Hematopoietic multipotent progenitor cell treated with erythropoietin and hydrocortisone succinate and interleukin-3 and kit ligand, for 6 days (in vitro differentiated cells): ENCODE measurements at regions not wholly inside any gene's neighbourhood (a gene's known extent, or its start where the extent isn't known, plus 50 kb on each side); places are given as distances from the start of the nearest gene placed in this dataset.

Experiments
- DNase-seq: peaks from one replicate; pipeline ENCODE4 v3.0.0-alpha.2; 2015

DNA sequence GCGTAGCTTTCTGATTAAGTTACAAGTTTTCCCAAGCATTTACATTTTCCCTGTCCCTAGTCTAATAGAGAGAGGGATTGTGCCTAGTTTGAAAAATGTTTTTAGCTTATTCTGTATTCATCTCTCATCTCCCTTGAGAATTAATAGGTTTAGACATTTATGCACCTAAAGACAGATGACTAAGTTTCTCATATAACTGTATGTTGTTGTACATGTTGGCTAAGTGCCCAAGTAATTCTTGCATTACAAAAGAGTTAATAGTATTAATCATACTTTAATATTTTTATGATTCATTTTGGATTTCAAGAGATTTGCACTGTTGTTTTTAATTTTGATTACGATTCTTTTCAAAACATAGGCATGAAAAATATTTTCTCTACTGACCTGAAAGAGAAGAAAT is 109.0 kb upstream of the TBL1XR1 start:
- no peak for DNase-seq

DNA sequence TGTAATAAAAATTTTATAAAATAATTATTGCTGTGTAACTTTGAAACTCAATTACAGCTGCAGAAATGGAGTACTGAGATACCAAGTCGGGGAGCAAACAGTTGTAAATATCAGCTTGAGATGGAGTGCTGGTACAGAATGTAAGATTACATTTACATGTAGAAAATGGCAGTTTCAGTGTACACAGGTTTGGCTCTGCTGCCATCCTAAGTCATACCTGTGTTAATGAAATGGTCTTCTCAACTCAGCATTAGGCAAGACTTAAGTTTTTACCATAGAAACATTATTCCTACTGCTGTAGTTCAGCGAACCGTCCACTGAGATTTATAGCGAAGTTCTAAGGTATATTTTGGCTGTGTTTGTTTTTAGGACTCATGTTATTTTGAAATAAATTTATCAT is 110.1 kb upstream of the TBL1XR1 start:
- DNase-seq = no peak

DNA sequence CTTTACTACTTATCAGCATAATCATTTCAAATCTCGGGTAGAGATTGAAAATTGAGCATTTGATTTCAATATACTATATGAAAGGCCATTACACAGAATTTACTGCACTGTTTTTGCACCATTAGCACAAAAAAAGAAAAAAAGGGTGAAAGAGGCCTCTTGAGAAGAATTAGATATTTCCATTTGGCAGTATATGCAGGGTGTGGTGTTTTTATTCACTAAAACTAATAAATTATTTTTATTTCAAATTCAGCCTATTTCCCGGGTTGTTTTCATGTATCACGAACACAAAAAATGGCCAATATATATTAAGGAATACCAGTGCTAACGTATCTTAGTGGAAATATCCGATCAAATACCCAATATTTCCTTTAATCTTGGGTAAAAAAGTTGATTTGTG is 110.5 kb upstream of the TBL1XR1 start:
- no peak for DNase-seq

DNA sequence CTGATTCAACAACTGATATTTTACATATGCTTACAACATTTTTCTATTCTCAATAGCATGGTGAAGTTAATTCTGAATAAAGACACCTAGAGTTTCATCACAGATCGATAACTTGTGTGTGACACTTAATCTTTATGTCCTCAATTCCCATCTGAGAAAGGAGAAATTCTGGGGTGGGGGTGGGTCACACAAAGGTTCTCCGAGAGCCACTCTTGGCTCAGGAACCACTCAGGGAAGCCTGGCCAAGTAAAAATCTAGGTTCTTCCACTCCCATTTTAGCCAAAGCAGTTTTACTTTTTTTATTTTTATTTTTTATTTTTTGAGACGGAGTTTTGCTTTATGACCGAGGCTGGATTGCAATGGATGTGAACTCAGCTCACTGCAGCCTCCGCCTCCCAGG is 111.0 kb upstream of the TBL1XR1 start:
- no peak for DNase-seq

DNA sequence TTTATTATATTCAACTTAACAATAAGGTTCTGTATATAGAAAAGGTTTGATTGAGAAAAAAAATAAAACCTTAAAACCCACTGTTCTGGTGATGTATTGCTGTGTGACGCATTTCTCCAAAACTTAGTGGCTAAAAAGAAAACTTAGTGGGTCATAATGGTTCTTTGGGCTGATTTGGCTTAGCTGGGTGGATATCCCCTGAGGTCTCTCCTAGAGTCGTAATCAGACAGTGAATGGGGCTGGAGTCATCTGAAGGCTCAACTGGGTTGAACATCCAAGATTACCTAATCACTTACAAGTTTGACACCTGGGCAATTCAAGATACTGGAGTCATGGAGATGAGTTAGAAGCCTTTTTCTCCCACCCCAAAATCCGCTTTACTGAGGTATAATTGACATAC is 111.6 kb upstream of the TBL1XR1 start:
- DNase-seq = no peak

DNA sequence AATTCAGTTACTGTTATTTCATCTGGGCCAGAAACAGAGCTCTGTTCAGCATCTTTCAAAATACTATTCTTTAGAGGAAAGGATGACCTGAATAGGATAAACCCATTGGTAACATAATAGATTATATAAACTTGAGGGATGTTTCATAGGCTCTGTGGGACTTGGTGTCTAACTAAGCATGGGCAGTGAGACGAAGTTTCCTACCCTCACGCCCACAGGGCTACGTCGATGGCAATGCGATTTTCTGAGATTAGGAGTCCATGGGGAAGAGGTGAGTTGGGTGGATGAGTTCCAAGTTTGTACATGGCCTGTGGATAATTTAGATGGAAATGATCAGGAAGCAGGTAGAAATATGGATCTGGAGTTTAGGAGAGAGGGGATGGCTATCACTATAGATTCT is 115.2 kb upstream of the TBL1XR1 start:
- no peak for DNase-seq

DNA sequence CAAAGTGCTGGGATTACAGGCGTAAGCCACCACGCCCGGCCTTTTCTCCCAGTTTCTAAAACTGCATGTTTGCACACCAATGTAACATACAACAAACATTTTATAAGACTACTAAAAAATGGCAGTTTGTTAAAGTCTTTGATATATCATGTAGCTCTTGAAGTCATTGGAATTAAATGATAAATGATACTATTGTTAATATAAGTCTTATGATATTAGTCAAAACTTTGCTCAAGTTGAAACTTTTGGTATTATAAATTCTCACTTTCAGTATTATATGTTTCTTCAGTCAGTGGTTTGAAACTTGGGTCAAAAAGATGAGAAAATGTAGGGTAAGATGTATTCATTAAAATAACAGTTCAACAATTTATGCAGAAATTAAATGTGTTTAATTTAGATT is 117.6 kb upstream of the TBL1XR1 start:
- no peak for DNase-seq

DNA sequence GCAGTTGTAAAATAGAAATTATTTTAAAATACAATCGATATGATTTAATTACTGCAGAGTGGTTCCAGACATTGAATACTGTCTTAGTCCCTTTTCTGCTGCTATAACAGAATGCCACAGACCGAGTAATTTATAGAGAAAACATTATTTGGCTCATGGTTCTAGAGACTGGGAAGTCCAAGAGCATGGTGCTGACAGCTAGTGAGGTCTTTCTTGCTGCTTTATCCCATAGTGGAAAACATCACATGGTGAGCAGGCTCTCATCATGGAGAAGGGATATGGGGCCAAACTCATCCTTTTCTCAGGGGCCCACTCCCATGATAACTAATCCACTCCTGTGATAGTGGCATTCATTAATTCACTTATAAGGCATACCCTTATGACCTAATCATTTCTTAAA is 120.0 kb upstream of the TBL1XR1 start:
- DNase-seq = no peak

DNA sequence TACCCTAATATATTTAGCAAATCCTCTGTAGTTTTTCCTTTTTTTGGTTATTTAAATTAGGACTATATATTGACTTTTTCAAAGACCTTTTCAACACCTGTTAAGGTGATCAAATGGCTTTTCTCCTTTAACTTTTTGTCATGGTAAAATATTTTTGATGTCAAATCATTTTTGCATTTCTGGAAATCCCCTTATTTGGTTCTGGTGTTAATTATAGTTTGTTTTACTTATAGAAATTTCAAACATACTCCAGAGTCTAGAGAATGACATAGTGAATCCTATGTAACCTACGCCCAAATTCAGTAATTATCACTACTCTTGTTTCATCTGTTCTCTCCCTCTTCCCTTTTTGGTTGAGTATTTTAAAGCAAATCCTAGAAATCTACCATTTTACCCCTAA is 121.3 kb upstream of the TBL1XR1 start:
- no peak for DNase-seq

DNA sequence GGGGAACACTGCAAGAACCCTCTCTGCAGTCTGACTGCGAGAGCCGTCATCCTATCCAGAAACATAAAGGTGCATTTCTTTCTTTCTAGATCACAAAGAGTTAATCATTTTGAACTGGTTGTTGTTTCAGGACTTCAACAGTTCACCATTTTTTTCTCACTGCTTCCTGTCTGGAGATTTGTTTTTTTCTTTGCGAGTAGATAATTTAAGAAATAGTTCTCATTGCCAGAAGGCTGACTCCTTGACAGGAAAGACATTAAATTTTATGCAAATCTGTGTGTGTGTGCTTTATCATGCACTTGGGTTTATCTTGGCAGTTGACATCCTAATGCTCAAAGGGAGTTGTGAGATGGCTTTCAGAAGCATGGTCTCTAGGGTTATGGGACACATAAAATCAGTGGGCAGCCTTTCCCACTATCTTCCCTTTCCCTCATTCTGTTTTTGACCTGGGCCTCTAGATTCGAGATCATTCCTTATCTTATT is 123.5 kb upstream of the TBL1XR1 start:
- DNase-seq = no peak

DNA sequence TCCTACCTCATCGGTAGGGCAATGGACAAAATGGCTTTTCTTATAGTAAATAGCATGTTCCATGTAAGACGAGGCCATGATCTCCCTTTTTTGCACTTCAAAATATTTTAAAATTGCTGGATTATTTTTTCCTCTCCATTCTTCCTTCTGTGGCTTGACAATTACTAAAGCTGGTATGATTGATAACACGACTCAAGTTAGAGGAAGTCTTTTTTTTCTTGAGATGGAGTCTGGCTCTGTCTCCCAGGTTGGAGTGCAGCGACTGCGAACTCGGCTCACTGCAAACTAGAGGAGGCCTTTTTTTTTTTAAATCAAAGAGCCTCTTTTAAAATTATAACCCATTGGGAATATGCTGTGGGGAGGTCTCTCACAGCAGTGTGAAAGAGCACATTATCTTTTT is 124.5 kb upstream of the TBL1XR1 start:
- peak; percentile 38 for DNase-seq

DNA sequence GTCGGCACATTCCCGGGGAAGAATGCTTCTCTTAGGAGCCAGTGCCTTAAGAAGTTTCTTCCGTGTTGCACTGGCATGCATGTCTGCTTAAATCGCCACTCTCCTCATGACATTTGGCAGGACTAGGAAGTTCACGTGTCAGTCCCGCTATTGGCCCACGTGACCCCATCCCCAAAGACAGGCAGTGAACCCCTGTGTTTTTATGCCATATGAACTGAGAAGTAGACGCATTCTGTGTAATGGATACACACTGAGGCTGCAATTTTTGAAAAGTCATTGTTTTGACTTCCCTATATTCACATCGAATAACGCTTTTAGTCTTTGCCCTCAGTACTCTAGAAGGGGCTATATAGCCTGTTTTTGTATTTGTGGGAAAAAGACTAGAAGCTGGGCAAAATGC is 125.6 kb upstream of the TBL1XR1 start:
- DNase-seq = no peak

DNA sequence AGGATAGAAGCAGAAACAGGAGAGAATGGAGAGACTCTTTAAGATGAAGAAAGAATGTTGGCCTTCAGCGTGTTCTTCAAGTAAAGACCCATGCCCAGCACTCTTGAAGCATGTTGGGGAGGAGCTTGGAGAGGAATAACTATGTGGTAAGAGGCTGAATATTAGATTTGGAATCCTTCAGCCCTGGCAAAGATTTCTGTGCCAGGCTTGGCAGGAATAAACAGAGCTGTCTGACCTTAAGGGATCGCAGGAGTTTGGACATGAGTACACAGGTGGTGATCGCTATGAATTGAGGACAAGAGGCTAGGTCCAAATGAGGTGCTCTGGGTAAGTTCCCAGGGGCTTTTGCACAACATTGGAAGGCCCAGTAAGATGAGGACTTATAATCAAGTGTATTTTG is 132.6 kb upstream of the TBL1XR1 start:
- DNase-seq = no peak

DNA sequence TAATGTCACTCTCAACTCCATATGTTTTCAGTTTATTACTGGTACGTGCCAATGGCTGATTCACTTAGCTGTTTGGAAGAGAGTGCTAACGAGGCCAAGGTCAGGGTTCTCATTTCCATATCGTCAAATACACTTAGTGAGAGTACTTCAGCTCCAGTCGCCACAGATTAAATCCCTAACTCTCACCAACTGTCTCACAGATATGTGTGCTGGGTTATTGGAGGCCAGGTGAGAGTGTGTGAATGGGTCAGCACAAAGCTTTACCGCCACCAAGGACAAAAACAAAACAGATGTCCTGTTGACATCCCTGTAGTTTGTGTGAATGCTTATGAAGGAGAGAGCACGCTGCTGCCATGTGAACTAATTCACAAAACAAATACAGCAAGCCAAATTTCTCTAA is 133.5 kb upstream of the TBL1XR1 start:
- no peak for DNase-seq

DNA sequence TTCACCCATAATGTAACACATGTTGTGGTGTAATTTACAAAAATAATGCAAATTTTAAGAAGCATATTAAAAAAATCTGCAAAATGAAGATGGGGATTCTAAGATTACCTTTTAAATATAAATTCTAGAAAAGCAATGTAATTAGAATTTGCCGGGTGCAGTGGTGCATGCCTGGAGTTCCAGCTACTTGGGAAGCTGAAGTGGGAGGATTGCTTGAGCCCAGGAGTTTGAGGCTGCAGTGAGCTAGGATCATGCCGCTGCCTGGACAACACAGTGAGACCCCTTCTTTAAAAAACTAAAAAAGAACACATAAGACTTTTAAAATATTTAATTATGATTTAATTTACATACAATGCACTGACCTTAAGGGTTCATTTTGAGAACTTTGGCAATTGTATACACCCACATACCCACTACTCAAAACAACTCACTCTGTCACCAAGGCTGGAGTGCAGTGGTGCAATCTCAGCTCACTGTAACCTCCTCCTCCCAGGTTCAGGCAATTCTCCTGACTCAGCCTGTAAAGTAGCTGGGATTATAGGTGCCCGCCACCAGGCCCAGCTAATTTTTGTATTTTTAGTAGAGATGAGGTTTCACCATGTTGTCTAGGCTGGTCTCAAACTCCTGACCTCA is 134.0 kb upstream of the TBL1XR1 start:
- no peak for DNase-seq

DNA sequence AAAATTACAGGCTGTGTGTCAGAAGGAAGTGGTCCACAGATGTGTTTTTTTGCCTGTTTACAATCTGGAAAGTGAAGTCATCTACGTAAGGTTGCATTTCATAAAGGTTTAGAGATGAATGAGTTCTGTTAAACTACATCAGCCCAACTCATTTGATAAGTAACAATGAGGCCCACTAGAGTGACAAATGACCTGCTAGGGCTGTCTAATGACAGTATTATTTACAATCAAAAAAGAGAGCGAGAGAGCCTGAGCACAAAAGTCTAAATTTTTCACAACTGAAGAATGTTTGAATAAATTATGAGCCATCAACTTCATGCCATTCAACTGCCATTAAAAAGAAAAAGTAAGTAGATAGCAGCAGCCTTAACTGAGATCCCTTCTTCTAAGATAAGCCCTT is 135.7 kb upstream of the TBL1XR1 start:
- peak; percentile 1 for DNase-seq

DNA sequence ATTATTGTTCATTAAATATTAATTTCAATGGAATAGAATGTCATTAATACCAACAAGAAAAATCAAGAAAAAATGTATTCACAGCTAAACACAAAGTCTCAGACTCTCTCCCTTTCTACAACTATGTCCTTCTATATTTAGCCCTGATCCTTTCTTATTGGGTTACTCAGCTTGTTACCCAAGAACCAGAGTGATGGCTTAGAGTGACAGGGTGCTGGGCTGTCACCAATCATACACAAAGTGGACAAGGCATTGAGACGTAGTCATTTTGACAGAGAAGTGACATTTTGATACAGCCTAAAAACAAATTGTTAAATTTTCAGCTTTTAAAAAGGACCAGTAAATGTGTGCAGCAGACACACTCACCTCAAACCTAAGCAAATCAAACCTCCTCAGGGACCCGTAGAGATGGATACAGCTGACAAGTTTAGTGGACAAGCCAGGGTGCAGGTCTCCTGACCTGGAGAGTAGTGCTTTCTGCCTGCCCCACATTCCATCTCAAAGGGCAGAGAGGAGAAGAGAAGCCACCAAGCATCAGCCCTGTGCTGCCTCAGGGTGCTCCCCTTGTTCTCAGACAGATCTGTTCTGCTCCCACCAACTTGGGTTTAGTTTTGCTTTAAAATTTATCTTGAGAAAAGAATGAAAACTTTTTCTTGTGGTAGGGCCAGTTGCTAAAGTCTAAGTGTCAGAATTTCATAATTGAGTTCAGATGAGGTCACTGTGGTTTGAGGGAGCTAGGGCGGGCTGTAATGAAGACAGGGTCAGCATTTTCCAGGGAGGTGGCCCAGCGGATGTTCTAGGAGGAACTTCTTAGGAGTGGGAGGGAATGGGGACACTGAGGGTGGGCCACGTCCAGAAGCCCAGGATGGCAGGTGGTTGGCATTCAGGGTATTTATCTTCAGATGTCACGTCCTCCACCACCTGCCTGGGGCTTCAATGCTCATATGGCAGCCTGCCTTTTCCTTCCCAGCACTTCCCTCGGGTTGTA is 136.5 kb upstream of the TBL1XR1 start:
- DNase-seq = peak; percentile 39

DNA sequence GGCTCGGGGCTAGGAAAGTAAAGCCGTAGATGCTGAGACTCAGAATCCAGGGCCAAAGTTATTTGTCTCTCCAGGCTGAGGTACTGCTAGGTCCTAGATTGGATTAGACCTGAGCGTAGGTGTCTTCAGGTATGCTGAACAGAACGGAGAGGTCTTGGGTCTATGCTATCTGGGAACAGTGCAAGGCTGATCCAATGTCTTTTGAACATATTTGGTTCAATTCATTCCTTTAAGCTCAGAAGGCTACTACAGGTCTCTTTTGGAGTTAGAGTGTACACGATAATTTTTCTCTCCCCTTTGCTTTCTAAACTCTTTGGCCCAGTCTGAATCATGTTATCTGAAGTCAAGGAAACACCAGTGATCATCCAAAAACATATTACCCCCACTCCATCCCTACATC is 137.5 kb upstream of the TBL1XR1 start:
- peak; percentile 0 for DNase-seq

DNA sequence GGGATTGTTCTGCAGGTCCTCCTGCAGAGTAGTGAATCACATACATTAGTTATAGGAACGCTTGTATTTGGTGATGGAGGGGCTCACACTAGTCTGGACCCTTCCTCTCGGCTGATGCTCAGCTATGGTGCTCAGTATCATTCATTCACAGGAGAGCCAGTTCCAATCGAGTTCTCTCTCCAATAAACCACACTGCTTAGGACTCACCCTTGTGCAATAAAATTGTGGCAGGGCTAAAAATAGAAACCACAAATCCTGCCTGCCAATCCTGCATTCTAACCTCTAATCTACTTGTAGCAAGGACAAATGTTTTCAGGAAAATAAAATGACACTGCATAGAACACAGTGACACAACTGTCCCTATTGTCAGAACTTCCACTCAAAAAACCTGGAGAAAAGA is 138.4 kb upstream of the TBL1XR1 start:
- peak; percentile 35 for DNase-seq

DNA sequence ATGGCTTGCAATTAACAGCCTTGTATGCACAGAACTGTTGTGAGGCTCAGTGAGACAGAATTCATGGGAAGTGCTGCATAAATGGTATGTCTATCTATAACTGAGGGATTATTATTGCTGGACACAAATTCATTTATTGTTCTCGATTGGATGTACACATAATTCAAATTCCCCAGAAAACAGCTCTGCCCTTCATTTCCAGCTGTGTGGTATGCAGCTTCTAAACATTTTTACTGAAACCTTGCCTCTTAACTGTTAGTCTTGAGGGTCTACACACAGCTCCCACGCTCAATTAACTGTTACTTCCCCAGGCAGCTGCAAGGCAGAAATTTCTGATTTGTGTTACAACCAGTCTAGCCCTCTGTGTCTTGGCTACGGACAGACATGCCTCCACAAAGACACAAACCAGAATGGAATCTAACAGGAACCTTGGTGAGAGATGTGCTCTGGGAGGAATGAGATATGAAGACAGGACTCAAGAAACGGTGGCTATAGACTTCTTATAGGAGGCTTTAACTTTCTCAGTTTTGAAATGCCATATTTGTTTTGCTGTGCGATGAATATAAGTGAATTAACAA is 139.7 kb upstream of the TBL1XR1 start:
- peak; percentile 4 for DNase-seq

DNA sequence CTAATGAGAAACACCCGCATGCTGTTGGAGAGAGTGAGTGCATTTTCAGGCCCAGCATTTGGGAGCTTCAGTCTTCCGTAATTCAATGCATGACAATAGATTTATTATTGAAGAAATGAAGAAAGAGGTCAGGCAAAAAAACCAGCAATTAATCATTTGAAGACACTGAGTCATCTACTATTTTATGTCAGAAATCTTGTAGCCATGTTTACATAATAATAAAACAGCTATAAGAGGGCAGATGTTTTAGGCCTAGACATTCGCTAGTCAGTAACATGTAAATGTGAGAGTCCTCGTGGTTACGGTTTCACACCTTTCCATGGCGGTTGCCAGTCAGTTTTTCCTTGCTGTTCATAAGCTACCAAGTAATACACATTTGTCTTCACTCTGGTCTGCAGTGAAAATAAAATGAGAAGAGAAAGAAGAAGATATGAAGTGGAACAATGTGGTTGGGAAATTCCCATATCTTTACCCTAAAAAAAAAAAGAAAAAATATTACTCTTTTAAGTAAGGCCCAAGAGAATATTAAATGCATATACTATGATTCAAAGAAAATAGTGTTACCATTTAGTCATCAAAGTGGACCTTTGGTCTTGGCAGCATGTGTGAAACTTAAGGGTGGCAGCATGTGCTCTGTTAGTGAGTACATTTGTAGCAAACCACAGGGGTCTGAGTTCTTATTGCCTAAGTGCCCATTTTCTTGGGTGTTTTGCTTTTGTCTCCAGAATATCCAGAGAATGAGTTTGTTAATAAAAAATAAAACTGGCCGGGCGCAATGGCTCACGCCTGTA is 140.5 kb upstream of the TBL1XR1 start:
- peak; percentile 31 for DNase-seq

DNA sequence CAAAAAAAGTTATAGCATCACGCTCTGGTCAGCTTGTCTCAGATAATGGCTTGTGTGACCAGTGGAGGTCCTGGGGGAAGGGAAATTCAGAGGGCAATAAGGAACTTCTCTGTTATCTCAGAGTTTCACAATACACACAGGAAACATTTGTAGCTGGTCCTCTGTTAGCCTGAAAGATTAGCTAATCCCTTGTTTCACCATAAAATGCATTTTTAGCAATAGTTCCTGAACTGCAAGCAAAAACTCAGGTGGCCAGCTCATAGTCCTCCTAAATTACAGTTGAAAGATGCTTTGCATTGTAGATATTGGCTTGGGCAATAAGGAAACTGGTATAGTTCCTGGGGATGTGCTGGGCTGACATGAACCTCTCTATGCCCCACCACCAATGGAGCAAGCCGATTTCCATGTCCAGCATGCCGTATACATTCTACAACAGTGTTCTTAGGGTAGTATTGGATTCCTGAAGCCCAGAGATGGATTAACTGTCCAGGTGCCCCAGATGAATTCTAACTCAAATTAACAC is 141.5 kb upstream of the TBL1XR1 start:
- peak; percentile 85 for DNase-seq

DNA sequence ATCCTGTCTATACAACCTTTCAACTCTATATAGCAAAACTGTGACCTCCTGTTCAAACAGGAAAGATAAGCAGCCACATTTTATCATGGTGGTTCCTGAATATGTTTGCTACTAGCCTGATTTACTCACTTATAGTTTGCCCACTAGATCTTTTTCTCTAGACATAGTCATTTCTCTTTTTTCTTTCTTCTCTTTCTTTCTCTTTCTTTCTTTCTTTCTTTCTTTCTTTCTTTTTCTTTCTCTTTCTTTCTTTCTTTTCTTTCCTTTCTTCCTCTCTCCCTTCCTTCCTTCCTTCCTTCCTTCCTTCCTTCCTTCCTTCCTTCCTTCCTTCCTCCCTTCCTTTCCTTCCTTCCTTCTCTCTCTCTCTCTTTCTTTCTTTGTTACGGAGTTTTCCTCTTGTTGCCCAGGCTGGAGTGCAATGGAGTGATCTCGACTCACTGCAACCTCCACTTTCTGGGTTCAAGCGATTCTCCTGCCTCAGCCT is 142.0 kb upstream of the TBL1XR1 start:
- peak; percentile 75 for DNase-seq
